CMK (cell line): ENCODE measurements at regions not wholly inside any gene's neighbourhood (a gene's known extent, or its start where the extent isn't known, plus 50 kb on each side); places are given as distances from the start of the nearest gene placed in this dataset.

Experiments
- DNase-seq: peaks from one replicate; pipeline ENCODE4 v3.0.0-alpha.2; 2010; ENCODE audit warnings: low read depth

DNA sequence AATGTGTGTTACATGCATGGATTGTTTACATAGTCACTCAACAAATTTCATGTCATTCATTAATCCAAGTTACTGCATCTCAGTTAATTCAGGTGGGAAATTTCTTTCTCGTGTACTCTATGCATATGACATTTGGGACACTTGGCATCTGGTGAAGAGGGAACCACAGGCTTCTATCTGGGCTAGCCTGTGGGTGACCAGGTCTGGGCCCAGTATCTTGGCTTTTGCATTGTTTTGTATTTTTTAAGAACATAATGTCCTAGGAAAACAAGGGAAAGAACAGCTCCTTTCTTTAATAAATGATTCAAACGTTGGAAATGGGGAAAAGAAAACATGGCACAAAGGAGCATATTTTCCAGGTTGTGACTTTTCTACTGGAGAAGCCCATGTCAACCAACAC lies 331.1 kb downstream of the WDR11 start:
- no peak for DNase-seq

DNA sequence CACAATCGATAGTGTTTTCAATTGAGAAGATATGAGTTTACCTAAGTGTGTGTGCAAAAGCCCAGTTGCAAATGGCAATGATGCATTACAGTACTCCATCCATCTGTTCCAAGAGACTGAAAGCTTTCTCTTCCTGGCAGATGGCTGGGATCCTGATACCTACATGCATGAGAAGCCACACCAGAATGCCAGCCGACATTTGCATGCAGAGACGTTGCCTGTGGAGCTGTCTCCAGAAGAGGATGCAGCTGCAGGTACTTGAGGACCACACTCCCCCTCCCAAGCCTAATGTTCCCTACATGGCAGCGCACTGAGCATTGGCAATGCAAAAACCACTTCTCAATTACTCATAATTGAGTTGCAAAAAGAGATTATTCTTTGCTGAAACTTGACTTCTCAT lies 332.1 kb downstream of the WDR11 start:
- no peak for DNase-seq

DNA sequence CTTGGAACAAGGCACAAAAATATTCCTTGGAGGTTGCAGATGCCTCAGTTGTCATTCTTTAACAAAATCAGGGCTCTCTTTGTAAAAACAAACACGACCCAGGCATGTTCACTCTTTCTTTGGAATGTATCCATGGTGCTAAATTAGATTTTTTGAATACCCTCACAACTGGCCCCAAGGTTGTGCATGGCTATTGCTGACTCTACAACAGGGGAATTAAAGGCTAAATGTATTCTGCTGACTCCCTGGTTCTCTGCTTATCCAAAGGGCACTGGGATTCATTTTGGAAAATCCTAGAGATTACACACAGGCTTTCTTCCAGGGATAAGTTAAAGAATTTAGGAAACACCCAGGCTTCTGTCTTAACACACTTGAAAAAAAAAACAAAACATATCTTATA lies 332.5 kb downstream of the WDR11 start:
- DNase-seq: no peak

DNA sequence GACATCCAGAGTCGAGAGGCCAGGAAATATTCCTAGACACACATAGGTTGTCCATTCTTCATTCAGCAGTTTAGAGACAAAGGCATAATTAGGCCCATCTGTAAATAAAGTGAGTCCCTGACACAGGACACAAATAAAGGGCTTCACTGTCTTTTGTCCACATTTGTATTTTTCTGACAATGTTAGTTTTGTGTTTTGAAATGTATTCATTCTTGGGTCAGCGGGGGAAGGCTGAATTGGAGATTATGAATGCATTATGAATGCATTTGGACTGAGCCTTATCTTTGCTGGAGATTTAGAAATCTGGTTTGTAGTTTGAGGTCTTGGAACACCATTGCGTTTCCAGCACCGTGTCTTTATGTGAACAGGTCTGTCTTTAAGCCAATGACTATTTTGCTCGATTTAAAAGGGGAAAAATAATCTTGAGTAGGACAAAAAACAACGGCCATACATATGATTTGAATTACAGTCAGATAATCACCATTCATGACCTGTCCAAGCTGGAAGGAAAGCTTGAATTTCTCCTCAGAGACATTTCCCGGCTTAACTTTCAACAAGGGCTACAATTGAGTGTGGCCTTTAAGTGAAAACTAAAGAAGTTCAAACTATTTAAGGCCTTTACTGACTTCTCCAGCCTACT lies 334.8 kb downstream of the WDR11 start:
- DNase-seq: no peak

DNA sequence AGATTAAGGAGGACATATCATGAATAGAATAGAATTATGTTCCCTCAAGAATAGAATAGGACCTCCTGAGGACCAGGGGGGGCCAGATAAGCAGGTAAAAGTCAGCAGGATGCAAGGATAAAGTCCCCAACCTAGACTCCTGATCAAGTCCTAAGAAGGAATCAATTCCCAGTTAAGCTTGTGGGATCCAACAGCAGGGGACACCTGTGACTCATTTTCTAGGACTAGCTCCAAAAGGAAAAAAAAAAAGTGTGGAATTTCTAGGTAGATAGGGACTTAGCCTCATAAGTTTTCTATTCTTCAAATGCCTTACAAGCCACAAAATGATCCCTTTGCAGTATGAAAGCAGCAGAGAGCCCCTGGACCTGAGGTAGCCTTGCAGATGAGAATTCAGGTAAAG lies 336.2 kb downstream of the WDR11 start:
- DNase-seq: no peak

DNA sequence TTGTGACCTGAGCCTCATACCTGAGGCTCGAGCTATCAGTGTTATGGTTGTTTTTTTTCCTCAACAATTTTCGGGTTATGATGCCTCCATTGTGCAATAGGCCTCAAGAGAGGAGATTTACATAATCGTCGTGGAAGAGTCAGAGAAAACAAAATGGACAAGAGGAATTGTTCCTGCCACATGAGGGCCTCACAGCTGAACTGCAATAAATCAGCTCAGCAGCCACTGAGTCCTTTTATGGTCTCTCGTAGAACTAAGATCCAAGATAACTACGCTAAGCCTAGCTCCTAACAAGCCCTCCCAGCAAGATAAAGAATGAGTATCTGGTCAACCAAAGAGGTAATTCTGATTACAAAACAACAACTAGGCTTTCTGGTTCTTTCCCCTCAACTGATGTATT lies 336.8 kb downstream of the WDR11 start:
- DNase-seq: no peak

DNA sequence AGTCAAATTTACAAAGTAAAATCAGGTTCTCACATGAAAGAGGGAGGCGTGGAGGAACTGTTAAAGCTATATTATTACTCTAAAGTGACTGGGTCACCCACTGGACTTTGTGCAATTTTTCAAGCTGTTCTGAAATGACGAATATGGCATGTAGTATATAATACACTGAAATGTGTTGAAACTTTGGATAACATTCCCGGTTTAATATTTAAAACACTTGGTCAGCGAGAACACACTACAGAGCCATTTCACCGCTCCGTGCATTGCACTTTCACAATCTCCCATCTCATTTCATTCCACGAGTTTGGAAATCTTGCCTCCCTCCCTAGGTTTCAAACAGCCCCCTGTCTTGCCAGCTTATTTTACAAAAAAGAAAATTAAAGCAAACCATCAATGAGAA lies 337.9 kb downstream of the WDR11 start:
- no peak for DNase-seq

DNA sequence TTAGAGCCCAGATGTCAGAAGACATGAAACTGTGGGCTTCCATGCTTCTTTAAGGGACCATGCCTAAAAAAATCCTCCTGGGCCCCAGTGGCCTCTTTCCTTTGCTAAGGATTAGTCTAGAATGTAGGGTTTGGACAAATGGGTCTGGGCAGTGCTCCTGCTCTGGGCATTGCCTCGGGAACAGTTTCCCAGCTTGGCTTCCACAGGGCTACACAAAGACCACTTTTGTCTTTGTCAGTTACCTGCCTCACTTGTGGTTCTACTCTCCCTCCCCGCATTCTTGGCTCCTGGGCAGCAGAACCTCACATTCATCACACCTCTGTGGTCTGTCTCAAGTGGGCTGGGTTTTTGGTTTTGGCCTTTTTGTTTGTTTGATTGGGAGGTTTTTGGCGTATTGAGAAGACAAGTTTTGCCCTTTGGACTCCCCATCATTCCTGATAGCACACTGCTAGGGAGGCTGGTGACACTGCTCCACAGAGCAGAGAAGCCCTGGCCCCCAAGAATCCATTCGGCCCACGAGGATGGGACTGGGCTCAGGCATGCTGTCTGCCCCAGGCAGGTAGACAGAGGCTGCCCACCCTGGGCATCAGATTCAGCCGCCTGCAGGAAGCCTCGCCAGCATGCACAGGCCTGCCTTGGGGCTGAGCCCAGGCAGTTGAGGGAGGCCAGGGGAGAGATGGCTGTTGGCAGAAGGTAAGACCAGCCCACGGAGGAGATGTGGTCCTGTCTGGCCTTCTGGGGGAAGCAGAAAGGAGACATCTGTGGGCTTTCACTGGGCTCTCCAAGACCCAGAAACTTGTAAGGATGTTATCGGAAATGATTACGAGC lies 343.7 kb downstream of the WDR11 start:
- no peak for DNase-seq

DNA sequence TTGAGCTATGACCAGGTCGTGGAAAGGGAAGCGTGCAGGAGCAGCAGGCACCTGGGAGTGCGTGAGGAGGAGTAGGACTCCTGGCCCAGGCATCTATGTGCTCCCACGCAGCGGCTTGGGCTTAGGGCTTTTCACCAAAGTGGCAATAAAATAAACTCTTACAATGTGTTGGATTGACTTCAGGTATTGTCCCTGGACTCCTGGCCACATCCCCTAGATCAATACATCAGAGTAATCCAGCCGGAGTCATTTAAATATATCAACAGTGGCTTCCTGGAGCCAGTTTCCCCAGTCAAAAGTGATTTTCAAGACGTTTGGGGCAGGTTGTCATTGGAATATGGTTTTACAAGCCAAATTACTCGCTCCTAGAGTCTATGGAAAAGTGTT lies 344.4 kb downstream of the WDR11 start:
- no peak for DNase-seq

DNA sequence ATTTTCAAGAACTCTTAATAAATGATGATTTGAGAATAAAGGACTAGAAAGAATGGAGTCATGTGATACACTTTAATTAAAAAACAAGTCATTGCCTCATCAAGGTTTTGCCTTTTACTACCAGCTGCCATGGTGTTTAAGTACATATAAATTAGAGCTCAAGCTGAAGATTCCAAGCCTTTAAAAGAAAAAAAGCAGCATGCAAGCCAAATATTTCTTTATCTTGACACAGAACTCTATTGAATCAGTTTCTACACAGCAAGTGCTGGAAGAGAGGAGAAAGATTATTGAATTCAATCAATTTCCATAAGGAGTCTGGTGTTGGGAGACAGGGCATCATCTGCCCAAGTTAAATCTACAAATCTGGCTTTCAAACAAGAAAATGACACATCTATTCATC lies 347.9 kb downstream of the WDR11 start:
- DNase-seq: no peak

DNA sequence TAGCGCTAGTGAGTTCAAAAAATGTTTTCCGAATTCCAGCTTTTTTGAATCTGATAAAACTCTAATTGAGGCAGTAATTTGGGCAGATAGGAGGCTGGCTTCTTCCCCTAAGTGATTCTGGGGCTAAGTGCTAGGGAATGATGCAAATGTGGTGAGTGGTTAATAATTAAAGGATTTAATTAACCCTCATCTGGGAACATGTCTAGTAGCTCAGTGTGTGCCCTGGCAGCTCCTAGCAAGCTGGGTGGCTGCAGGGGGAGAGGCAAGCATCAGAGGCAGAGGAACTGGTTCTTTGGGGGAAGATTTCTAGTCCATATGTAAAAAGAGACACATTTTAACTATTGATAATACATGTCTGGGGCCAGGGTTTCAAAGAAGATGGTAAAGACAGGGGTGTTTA lies 354.5 kb downstream of the WDR11 start:
- DNase-seq: no peak

DNA sequence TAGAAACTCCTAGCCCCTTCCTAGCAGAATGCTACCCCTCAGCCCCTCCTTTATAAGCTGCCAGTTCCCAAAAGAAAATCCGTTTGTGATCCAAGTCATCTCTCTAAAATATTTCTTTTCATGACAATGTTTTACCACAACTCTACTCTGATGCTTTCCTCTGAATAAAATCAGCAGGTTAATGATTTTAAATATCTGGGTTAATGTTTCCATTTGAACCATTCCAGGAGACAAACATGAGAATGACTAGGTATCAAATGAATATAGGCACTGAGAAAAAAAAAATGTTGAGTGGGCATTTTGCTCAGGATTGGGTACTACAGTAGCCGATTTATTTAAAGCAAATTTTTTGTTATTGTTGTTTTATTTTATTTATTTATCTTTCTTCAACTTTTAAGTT lies 360.3 kb downstream of the WDR11 start:
- DNase-seq: no peak

DNA sequence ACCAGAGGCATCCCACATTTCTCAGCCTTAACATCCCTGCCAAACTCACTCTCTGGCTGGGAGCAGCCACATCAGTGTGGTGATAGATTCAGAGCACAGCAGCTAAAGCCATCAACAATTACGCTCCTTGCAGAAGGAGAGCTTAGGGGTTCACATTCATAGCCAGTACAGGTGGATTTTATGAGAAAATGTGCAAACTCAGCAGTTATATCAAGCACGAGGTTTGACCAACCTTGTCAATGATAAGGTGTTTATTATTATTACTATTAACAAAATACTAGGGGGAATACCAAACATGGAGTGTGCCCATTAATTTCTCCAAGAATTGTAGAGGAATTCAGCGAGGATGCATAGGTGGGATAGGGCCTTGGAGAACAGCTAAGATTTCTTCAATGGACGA lies 362.3 kb downstream of the WDR11 start:
- no peak for DNase-seq

DNA sequence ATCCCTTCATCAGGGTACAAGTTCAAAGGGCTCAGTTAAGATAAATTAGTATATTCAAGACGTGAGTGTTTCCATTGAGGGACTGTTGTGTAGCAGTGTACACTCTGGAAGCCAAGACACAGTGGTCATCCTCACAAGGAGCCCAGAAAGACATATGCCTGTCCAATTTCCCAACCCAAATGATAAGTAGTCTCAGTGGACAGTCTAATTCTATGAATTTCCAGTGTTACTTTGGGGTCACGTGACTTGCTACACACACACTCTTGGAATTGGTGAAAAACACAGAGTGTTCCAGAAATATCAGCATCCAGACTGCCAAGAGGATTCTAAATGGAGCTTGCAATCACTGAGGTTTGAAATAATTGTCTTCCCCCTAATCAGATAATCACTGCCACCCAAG lies 365.1 kb downstream of the WDR11 start:
- no peak for DNase-seq

DNA sequence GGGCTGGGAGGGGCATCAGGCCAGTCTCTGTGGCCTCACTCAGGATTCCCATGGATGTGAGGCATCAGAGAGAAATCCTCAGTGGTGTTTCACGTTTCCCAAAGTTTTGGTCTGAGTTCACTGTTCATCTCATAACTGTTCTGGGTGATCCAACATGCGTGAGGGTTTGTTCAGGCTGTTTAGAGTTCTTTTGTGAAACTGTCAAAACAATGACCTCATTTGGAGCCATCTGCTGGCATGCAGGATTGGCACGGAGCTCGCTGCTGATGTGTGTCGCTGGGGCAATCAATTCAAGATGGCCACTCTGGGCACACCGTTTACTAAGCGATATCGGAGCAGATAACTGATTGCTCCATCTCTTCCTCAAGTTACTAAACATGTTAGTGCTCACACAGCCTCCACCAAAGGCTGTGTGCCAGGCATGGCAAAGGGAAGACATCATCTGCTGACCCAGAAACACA lies 365.6 kb downstream of the WDR11 start:
- DNase-seq: no peak

DNA sequence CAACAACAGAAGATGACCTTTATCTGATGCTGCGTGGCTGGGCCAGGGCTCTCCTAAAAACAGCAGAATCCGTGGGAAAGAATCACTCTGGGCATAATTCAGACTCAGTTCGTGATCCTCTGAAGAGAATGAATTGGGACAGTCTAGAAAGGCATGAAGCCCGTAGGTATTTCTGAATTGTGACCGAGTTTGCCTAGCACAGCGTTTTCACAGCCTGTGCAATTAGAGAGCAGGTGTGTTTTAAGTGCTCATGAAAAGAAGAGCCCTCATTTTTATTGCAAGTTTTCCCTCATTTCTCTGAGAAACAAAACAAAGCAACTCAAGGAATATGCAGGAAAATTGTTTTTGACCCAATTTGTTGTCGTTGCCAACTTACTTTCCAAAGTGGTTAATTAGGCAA lies 366.2 kb downstream of the WDR11 start:
- no peak for DNase-seq

DNA sequence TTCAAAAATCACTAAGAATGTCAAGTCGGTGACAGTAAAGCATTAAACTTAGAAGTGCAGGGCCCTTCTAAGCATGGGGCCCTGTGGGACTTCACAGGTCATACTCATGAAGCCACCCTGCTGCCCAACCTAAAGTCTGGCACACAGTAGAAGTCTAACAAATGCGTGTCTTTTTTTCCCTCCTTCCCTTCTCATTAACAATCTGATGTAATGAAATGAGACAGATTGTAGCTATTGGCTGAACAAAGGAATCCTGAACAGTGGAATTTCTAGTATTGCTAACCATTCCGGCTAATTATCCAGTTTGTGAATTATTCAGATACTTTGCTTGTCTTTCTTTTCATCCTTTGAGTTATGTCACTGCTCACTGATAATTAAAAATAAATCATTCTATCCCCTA lies 369.9 kb downstream of the WDR11 start:
- no peak for DNase-seq

DNA sequence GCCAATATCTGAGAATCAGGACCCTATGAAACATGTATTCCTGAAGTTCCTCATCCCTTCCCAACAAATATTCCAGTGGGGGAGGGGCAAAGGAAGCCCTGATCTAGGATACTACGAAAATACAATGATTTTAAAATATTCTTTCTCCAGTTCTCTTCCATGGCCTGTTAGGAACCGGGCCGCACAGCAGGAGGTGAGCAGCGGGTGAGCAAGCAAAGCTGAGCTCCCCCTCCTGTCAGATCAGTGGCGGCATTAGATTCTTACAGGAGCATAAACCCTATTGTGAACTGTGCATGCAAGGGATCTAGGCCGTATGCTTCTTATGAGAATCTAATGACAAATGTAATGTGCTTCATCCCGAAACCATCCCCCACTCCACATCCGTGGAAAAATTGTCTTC lies 370.8 kb downstream of the WDR11 start:
- no peak for DNase-seq

DNA sequence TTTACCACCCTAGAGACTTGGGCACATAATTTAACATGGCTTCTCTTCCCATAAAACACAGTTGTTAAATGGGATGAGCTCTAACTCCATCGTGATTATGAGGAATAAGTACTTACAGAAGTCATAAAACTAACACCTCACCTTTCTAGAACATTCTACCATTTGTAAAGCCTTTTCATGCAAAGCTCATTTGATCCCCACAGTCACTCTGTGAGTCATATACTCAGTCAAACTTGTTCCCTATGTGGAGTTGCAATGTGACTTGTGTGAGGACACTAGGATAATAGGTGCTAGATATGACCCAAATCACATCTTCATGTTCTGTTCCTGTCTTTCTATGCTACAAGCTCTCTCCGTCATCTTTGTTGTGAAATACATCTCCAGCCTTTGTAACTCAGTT lies 371.7 kb downstream of the WDR11 start:
- no peak for DNase-seq

DNA sequence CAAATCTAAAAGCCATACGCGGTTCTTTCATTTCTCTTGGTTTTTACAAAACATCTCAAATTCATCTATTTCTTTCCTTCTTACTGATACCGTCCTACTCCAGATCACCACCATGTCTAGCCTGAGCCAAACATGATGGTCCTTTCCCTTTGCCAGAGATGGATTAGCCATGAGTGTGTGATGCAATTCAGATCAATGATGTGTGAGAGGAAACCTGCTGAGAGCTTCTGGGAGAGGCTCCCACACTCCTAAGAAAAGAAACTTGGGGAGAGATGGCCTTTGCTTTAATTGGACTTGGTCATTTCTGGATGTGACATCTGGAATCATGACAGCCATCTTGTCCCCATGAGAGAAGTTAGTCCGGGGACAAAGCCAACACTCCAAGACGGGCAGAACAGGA lies 367.2 kb downstream of the FGFR2 start:
- no peak for DNase-seq

DNA sequence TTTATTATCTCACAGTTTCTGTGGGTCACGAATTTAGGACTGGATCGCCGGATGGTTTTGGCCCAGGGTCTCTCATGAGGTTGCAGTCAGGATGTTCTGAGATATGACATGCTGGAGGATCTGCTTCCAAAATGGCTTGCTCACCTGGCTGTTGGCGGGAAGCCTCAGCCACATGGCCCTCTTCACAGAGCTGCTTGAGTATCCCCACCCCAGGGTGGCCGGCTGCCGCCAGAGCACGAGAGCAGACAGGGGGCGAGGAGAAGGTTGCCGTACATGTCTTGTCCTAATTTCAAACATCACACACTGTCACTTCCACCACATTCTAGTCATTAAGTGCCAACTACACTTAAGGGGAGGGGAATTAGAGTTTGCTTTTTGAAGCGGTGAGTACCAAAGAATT lies 365.8 kb downstream of the FGFR2 start:
- DNase-seq: no peak

DNA sequence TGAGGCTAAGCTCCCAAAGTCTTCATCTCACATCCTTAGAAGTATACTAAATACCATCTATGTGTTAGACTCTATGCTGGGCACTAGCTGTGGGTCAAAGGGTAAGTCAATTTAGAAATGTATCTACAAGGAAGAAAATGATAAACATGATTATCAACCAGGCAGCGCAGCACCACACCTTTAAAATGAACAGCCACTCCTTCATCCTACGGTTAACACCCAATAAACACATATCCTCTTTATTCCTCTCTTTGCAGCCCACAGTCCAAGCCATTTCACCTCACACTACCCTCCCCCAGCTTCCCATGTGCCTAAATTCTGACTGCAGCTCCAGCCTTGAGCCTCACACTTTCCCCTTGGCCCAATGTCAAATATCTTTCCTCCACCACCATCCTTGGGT lies 362.6 kb downstream of the FGFR2 start:
- no peak for DNase-seq

DNA sequence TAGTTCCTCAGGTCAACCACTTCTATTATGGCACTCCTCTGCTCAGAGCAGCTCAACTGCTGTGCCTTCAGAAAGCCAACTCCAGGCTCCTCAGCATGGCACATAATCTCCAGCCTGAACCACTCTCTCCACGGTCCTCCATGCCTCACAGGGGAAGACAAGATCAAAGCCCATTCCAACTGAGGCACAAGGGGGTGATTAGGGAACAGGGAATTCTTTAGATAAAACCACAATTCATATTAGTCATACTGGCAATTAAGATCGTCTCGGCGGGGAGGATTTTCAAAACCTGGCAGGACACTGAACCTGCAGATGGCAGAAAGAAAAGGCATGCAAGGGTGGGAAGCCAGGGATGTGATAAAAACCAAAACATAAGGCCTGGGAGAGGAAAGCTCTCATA lies 361.6 kb downstream of the FGFR2 start:
- no peak for DNase-seq

DNA sequence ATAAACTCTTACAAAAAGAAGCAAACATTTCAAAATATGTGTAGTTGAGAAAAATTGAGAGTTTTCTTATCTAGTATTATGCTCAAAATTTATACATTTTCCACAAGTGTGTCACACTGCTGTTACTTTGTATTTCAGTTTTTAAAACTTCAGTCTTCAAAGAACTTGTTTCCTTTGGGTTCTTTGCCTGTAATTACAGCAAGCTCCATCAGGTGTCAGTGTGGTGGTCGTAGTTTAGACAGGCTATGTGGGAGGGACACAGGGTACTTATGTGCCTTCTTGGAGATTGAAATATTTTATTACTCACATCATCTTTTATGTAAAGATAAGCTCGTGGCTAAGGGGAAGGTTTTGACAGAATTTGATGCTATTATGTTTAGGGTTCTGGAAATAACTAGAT lies 360.5 kb downstream of the FGFR2 start:
- DNase-seq: no peak
